A549 (cell line): ENCODE measurements at regions not wholly inside any gene's neighbourhood (a gene's known extent, or its start where the extent isn't known, plus 50 kb on each side); places are given as distances from the start of the nearest gene placed in this dataset.

Source experiments
- EP300 ChIP-seq, 2 experiments: fragments of >200 bp; sonication (Bioruptor Twin); formaldehyde crosslinking; IDR thresholded peaks; 2 replicates in 1 of 2; 3 replicates in 1 of 2; pipeline ENCODE4 v1.6.1; 2016 to 2017
- ESRRA ChIP-seq: fragments of 150-350 bp; IDR thresholded peaks from 2 replicates; pipeline ENCODE4 v1.6.1; 2014; ENCODE audit warnings: mild to moderate bottlenecking, low read length, borderline replicate concordance
- HDAC2 ChIP-seq: fragments of 200-600 bp; sonication (generic); IDR thresholded peaks from 2 replicates; pipeline ENCODE4 v1.6.1; 2016
- MAZ ChIP-seq: fragments of 150-350 bp; IDR thresholded peaks from 2 replicates; pipeline ENCODE4 v1.6.1; 2014; ENCODE audit warnings: antibody characterized with exemption, low read depth, low read length, borderline replicate concordance
- NPAS2 ChIP-seq: fragments of 250-450 bp; sonication (Bioruptor Pico); IDR thresholded peaks from 2 replicates; pipeline ENCODE4 v1.8.0; 2022; ENCODE audit warnings: mild to moderate bottlenecking, moderate library complexity, borderline replicate concordance
- NR3C1 ChIP-seq: fragments of >200 bp; sonication (Bioruptor Twin); formaldehyde crosslinking; IDR thresholded peaks from 3 replicates; pipeline ENCODE4 v1.6.1; 2017
- PBX3 ChIP-seq: IDR thresholded peaks from 2 replicates; pipeline ENCODE4 v1.6.1; 2012
- POLR2A ChIP-seq: IDR thresholded peaks from 2 replicates; pipeline ENCODE4 v1.6.1; 2012; ENCODE audit warnings: mild to moderate bottlenecking, low read length
- RAD21 ChIP-seq, 2 experiments: fragments of >200 bp in 1 of 2; sonication (Bioruptor Twin) in 1 of 2; formaldehyde crosslinking in 1 of 2; IDR thresholded peaks in 1 of 2; conservative IDR thresholded peaks in 1 of 2; 2 replicates in 1 of 2; 3 replicates in 1 of 2; pipeline ENCODE4 v1.6.1; 2012 to 2018; ENCODE audit warnings: inconsistent platforms in 1 of 2
- SREBF2 ChIP-seq: fragments of 450-650 bp; IDR thresholded peaks from 2 replicates; pipeline ENCODE4 v1.6.1; 2014; ENCODE audit warnings: mild to moderate bottlenecking, moderate library complexity
- ZNF302 ChIP-seq: fragments of 250-450 bp; sonication (Bioruptor Pico); IDR thresholded peaks from 2 replicates; pipeline ENCODE4 v1.9.0; 2021; ENCODE audit warnings: inconsistent platforms, mild to moderate bottlenecking, moderate library complexity
- TF ChIP-seq, protein P1 (sequence below): fragments of 200-600 bp; sonication (generic); IDR thresholded peaks from 2 replicates; pipeline ENCODE4 v1.6.1; 2016; ENCODE audit warnings: antibody characterized with exemption, mild to moderate bottlenecking, moderate library complexity
- TF ChIP-seq, protein P2 (sequence below): fragments of >200 bp; sonication (Bioruptor Twin); formaldehyde crosslinking; IDR thresholded peaks from 3 replicates; pipeline ENCODE4 v1.5.1; 2016
- TF ChIP-seq, protein P3 (sequence below): IDR thresholded peaks from 2 replicates; pipeline ENCODE4 v1.6.1; 2012

DNA sequence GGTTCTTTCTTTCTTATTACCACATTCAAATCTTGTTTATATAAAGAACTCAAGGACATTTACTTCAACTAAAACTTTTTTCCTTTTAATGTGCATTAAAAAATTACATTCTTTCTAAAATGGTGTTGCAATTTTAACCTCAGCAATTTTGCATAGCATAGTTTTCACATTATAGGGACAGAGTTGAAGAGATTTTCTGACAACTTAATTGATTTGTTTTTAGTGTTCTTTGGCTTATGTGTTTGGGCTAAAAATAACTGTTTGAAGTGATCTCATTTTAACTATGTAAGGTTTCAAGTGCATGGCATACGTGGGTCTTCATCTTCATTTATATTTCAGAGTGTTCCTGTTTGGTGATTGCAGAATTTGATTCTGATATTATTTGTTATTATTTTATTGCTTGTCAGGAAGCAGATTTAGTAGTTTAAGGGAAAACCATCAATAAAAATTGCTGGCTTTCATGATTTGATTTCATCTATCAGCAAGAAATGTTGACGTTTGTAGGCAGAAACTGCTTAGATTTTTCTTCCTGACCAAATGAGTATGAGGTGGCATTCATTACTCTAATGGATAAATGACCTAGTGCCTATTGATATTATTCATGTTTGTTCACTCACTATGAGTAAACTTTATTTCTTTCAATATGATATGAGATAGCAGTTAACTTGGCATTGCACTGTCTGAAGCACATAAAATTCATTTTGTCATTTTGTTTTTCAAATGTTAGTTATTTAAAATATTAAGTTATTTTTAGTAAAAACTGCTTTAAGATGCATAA is 398.4 kb downstream of the NUP35 start:
- TF ChIP-seq, protein P1, sequence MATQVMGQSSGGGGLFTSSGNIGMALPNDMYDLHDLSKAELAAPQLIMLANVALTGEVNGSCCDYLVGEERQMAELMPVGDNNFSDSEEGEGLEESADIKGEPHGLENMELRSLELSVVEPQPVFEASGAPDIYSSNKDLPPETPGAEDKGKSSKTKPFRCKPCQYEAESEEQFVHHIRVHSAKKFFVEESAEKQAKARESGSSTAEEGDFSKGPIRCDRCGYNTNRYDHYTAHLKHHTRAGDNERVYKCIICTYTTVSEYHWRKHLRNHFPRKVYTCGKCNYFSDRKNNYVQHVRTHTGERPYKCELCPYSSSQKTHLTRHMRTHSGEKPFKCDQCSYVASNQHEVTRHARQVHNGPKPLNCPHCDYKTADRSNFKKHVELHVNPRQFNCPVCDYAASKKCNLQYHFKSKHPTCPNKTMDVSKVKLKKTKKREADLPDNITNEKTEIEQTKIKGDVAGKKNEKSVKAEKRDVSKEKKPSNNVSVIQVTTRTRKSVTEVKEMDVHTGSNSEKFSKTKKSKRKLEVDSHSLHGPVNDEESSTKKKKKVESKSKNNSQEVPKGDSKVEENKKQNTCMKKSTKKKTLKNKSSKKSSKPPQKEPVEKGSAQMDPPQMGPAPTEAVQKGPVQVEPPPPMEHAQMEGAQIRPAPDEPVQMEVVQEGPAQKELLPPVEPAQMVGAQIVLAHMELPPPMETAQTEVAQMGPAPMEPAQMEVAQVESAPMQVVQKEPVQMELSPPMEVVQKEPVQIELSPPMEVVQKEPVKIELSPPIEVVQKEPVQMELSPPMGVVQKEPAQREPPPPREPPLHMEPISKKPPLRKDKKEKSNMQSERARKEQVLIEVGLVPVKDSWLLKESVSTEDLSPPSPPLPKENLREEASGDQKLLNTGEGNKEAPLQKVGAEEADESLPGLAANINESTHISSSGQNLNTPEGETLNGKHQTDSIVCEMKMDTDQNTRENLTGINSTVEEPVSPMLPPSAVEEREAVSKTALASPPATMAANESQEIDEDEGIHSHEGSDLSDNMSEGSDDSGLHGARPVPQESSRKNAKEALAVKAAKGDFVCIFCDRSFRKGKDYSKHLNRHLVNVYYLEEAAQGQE = no peak
- TF ChIP-seq ESRRA (no peak), MAZ (no peak), RAD21 (conservative IDR thresholded peaks at IDR 0.05 in 1 of 2, IDR thresholded peaks at IDR 0.05 in 1 of 2) (no peak), HDAC2 (no peak), SREBF2 (no peak), NPAS2 (CRISPR knock-in tag) (no peak), PBX3 (no peak), POLR2A (no peak), EP300 (IDR thresholded peaks at IDR 0.05) (no peak), ZNF302 (CRISPR knock-in tag) (no peak), NR3C1 (no peak)
- TF ChIP-seq, protein P2, sequence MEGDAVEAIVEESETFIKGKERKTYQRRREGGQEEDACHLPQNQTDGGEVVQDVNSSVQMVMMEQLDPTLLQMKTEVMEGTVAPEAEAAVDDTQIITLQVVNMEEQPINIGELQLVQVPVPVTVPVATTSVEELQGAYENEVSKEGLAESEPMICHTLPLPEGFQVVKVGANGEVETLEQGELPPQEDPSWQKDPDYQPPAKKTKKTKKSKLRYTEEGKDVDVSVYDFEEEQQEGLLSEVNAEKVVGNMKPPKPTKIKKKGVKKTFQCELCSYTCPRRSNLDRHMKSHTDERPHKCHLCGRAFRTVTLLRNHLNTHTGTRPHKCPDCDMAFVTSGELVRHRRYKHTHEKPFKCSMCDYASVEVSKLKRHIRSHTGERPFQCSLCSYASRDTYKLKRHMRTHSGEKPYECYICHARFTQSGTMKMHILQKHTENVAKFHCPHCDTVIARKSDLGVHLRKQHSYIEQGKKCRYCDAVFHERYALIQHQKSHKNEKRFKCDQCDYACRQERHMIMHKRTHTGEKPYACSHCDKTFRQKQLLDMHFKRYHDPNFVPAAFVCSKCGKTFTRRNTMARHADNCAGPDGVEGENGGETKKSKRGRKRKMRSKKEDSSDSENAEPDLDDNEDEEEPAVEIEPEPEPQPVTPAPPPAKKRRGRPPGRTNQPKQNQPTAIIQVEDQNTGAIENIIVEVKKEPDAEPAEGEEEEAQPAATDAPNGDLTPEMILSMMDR = no peak
- TF ChIP-seq, protein P3, sequence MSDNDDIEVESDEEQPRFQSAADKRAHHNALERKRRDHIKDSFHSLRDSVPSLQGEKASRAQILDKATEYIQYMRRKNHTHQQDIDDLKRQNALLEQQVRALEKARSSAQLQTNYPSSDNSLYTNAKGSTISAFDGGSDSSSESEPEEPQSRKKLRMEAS = no peak
